ENCODE measurements at regions not wholly inside any gene's neighbourhood (a gene's known extent, or its start where the extent isn't known, plus 50 kb on each side); places are given as distances from the start of the nearest gene placed in this dataset.

DNA sequence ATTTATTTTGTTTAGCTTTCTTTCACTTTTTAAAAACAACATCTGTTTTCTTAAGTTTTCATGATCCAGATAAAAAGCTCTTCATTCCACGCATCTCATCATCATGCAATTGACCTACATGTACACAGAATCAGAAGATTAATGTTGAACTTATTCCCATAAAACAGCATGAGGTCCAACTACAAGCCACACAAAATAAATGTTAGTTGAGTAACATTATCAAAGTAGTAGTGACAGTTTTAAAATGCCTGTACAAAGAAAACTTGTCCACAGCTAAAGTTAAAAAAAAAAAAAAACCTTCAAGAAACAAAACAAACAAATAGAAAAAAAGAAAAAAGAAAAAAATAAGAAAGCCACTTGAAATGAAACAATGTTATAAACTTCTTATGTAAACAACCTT is 846.3 kb downstream of the TLE1 start:
- H3K4me1 ChIP-seq (replicated peaks in 1 of 2) = no peaks in the 10 kb centered on the region
- intact Hi-C loops (cut with DNase I) = no loop called here
- no peak overlapping the region for H3K27ac ChIP-seq
- 61 to 75% (median 65%) methylated on average over 1 of the region's 1 CpG for WGBS, 4 donors
- no peaks in the 10 kb centered on the region for H3K27me3 ChIP-seq
- no peaks in the 10 kb centered on the region for H3K9me3 ChIP-seq (replicated peaks in 1 of 3)
- no peak for TF ChIP-seq POLR2A (IDR thresholded peaks at IDR 0.05)
- TF ChIP-seq, protein P1, sequence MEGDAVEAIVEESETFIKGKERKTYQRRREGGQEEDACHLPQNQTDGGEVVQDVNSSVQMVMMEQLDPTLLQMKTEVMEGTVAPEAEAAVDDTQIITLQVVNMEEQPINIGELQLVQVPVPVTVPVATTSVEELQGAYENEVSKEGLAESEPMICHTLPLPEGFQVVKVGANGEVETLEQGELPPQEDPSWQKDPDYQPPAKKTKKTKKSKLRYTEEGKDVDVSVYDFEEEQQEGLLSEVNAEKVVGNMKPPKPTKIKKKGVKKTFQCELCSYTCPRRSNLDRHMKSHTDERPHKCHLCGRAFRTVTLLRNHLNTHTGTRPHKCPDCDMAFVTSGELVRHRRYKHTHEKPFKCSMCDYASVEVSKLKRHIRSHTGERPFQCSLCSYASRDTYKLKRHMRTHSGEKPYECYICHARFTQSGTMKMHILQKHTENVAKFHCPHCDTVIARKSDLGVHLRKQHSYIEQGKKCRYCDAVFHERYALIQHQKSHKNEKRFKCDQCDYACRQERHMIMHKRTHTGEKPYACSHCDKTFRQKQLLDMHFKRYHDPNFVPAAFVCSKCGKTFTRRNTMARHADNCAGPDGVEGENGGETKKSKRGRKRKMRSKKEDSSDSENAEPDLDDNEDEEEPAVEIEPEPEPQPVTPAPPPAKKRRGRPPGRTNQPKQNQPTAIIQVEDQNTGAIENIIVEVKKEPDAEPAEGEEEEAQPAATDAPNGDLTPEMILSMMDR (IDR thresholded peaks at IDR 0.05) = no peak
- no peak overlapping the region for H3K4me3 ChIP-seq
- no peaks in the 10 kb centered on the region for H3K36me3 ChIP-seq (replicated peaks in 1 of 2)
- no peak for DNase-seq

GRCh38 chr9:80842389-80842788 is 847.0 kb downstream of the TLE1 start:
- Histone ChIP-seq H3K4me1 (replicated peaks in 1 of 2) (no peaks in the 10 kb centered on the region), H3K27ac (no peak overlapping the region), H3K4me3 (no peak overlapping the region), H3K27me3 (no peaks in the 10 kb centered on the region), H3K36me3 (replicated peaks in 1 of 2) (no peaks in the 10 kb centered on the region), H3K9me3 (replicated peaks in 1 of 3) (no peaks in the 10 kb centered on the region)
- DNase-seq = no peak
- intact Hi-C loops (cut with DNase I) = no loop called here
- TF ChIP-seq, protein P1 (IDR thresholded peaks at IDR 0.05) = no peak
- no peak for TF ChIP-seq POLR2A (IDR thresholded peaks at IDR 0.05)
- 64 to 69% (median 65%) methylated on average over 6 of the region's 6 CpGs for WGBS, 4 donors

DNA sequence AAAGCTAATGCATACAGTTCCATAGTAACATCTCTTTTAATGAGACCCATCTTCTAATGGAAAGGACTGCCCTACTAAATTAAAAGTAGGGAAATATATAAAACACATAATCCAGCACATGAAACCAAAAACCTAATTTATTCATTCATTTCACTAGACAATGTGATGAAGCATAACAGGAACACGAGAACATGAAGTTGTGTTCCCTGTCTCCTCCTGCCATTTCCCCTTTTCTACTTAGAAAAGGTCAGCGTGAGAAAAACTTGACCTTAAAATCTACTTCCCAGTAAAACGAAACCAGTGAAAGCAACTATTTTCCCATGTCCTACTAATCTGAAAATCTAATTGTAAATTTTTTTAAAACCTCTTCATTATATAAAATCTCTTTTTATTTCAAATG is 847.5 kb downstream of the TLE1 start:
- Histone ChIP-seq H3K9me3 (replicated peaks in 1 of 3) (no peaks in the 10 kb centered on the region), H3K4me3 (no peak overlapping the region), H3K4me1 (replicated peaks in 1 of 2) (no peaks in the 10 kb centered on the region), H3K27ac (no peak overlapping the region), H3K36me3 (replicated peaks in 1 of 2) (no peaks in the 10 kb centered on the region), H3K27me3 (no peaks in the 10 kb centered on the region)
- no peak for TF ChIP-seq POLR2A (IDR thresholded peaks at IDR 0.05)
- TF ChIP-seq, protein P1 (IDR thresholded peaks at IDR 0.05) = no peak
- no peak for DNase-seq
- 50 to 59% (median 55%) methylated on average over 3 of the region's 3 CpGs for WGBS, 4 donors
- intact Hi-C loops (cut with DNase I) = no loop called here

- Histone ChIP-seq H3K4me3 (no peak overlapping the region), H3K27ac (no peak overlapping the region), H3K4me1 (replicated peaks in 1 of 2) (no peaks in the 10 kb centered on the region), H3K36me3 (replicated peaks in 1 of 2) (no peaks in the 10 kb centered on the region), H3K27me3 (no peaks in the 10 kb centered on the region), H3K9me3 (replicated peaks in 1 of 3) (no peaks in the 10 kb centered on the region)
- intact Hi-C loops (cut with DNase I) = no loop called here
- TF ChIP-seq, protein P1 (IDR thresholded peaks at IDR 0.05) = no peak
- TF ChIP-seq POLR2A (IDR thresholded peaks at IDR 0.05) = no peak
- no peak for DNase-seq
- WGBS, 4 donors = 86 to 90% (median 88%) methylated on average over 6 of the region's 6 CpGs
Observed at GRCh38 chr9:80839821-80840675, 849.3 kb downstream of the TLE1 start.

All from adrenal gland (tissue), 9 donors.